ENCODE measurements at regions not wholly inside any gene's neighbourhood (a gene's known extent, or its start where the extent isn't known, plus 50 kb on each side); places are given as distances from the start of the nearest gene placed in this dataset.
"Not testable (repeated sequence)": the region's sequence is repeated elsewhere in the genome, so short reads cannot be mapped to it uniquely, and the experiment has no call there.

- DNase-seq: no peak
These were observed 75.1 kb downstream of the HAUS1 start for GRCh38 chr18:46179306-46179705.

GRCh38 chr18:46182633-46183358 lies 78.6 kb downstream of the HAUS1 start:
- DNase-seq: no peak

- not testable (repeated sequence) for DNase-seq
These were observed 80.1 kb downstream of the HAUS1 start for GRCh38 chr18:46184296-46184695.

- no peak for DNase-seq
These were observed 80.5 kb downstream of the HAUS1 start for GRCh38 chr18:46184727-46185126.

GRCh38 chr18:46190667-46191066 lies 86.5 kb downstream of the HAUS1 start:
- no peak for DNase-seq

- DNase-seq: no peak
These were observed 92.5 kb downstream of the HAUS1 start for GRCh38 chr18:46196627-46197243.

GRCh38 chr18:46199515-46200147 lies 95.4 kb downstream of the HAUS1 start:
- peak; percentile 46 for DNase-seq

GRCh38 chr18:46200178-46201055 lies 96.2 kb downstream of the HAUS1 start:
- peak; percentile 33 for DNase-seq

- DNase-seq: no peak
These were observed 100.0 kb downstream of the HAUS1 start for GRCh38 chr18:46204143-46204542.

- no peak for DNase-seq
These were observed 103.8 kb downstream of the HAUS1 start for GRCh38 chr18:46207985-46208384.

GRCh38 chr18:46209161-46209560 lies 105.0 kb downstream of the HAUS1 start:
- DNase-seq: no peak

GRCh38 chr18:46211816-46212215 lies 107.6 kb downstream of the HAUS1 start:
- no peak for DNase-seq

GRCh38 chr18:46212398-46212797 lies 108.2 kb downstream of the HAUS1 start:
- no peak for DNase-seq

GRCh38 chr18:46213295-46213694 lies 109.1 kb downstream of the HAUS1 start:
- no peak for DNase-seq

- DNase-seq: no peak
These were observed 110.2 kb downstream of the HAUS1 start for GRCh38 chr18:46214435-46214834.

GRCh38 chr18:46215902-46216723 lies 111.9 kb downstream of the HAUS1 start:
- DNase-seq: no peak

GRCh38 chr18:46220116-46220515 lies 115.9 kb downstream of the HAUS1 start:
- DNase-seq: no peak

- DNase-seq: no peak
These were observed 117.9 kb downstream of the HAUS1 start for GRCh38 chr18:46222093-46222492.

GRCh38 chr18:46222710-46223360 lies 118.7 kb downstream of the HAUS1 start:
- DNase-seq: no peak

- DNase-seq: no peak
These were observed 120.1 kb downstream of the HAUS1 start for GRCh38 chr18:46224181-46224775.

GRCh38 chr18:46226461-46226860 lies 122.3 kb downstream of the HAUS1 start:
- DNase-seq: no peak
